GM19455 (cell line): ENCODE measurements at regions not wholly inside any gene's neighbourhood (a gene's known extent, or its start where the extent isn't known, plus 50 kb on each side); places are given as distances from the start of the nearest gene placed in this dataset.
"Not testable (repeated sequence)": the region's sequence is repeated elsewhere in the genome, so short reads cannot be mapped to it uniquely, and the experiment has no call there.

Experiments
- ATAC-seq: cut with Tn5 transposase; IDR thresholded peaks from one replicate; pipeline ENCODE4 v1.9.1; 2021; ENCODE audit not compliant: unreplicated experiment

DNA sequence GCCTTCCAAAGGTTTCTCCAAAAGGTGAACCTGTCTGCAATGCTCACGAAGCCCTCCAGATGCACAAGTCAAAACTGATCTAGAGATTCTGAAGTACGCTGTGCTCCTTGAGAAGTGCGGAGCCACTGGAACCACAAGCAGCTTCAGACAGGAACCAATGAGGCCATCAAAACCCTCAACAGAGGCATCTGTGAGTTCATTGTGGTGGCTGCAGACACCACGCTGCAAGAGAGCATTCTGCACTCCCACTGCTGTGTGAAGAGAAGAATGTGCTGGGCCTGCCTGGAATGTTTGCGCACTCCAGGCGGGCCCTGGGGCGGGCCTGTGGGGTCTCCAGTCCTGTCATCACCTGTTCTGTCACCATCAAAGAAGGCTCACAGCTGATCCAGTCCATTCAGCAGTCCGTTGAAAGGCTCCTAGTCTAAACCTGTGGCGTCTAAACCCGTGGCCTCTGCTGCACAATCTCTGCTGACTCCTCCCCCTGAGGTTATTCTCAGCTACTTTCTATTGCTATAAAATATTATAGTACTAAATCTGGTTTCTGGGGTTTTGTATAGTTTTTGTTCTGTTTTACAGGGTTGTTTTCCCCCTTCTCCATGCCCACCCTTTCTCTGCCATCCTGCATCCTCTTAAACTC is 111.6 kb downstream of the PPIAL4A start:
- not testable (repeated sequence) for ATAC-seq

DNA sequence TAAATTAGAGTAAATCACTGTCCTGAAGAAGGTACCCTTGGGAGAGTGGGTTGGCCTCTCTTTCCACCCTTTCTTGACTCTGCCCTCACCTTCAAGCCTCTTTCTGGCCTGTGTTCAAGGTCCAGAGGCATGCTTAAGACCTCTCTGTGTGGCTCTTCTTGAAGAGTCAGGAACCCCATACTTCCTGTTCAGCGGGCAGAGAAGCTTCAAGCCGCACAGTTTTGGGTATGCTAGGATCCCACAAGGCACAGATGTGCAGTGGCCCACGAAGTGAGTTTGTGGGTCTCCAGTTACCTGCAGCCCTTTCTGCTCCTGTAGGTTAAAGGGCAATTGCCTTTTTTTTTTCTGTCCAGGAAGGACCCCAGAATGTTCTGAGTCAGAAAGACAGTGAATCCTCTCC is 113.7 kb downstream of the PPIAL4A start:
- not testable (repeated sequence) for ATAC-seq

DNA sequence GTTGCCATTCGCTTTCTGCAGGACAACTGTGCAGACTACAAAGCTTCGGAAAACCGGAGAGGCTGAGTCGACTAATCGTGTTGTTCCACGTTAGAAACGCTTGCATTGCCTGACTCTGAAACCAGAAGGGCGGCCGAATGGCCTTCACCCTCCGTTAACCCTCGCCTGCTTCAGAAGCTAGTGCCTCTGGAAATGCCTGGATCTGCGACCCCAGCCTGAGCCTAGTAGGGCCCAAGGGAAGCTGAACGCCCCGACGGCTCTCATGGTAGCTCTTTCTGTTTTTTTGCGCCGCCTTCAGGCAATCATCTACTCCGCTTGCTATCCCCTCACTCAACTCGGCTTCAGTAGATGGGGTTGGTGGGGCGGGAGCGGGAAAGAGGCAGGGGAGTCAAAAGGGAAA is 117.3 kb downstream of the PPIAL4A start:
- ATAC-seq, result not testable (repeated sequence)

- not testable (repeated sequence) for ATAC-seq
Observed at GRCh38 chr1:121007755-121008154, 118.2 kb downstream of the PPIAL4A start.

DNA sequence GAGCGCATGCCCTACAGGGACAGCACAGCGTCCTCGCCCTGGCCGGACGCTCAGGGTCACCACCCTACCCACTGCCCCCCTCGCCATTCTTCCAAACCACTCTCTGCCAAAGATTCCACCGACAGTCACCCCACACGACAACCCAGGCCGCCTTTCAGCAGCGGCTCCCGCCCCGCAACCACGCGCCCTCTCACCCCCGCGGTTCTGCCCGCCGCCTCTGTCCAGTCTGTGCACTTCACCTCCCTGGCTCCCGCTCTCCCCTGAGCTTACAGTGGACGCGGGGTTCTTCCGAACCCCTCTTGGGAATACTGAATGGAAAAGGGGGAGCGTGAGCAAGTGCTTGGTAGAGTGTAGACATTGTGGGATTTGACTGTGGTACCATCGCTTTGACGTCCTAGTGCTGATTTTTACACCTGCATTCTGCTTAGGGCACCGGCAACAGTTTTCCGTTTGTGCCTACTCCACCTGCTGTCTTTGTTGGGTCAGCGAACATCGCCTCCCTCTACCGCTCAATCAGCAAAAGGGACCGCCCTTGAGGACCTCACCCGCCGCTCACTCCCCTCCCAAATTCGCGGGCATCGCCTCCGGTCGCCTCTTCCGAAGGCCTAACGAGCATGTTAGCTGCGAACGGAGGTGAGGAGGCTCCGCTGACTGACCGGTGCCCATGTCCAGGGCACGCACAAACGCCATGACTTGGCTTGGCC is 119.1 kb downstream of the PPIAL4A start:
- ATAC-seq, result not testable (repeated sequence)

DNA sequence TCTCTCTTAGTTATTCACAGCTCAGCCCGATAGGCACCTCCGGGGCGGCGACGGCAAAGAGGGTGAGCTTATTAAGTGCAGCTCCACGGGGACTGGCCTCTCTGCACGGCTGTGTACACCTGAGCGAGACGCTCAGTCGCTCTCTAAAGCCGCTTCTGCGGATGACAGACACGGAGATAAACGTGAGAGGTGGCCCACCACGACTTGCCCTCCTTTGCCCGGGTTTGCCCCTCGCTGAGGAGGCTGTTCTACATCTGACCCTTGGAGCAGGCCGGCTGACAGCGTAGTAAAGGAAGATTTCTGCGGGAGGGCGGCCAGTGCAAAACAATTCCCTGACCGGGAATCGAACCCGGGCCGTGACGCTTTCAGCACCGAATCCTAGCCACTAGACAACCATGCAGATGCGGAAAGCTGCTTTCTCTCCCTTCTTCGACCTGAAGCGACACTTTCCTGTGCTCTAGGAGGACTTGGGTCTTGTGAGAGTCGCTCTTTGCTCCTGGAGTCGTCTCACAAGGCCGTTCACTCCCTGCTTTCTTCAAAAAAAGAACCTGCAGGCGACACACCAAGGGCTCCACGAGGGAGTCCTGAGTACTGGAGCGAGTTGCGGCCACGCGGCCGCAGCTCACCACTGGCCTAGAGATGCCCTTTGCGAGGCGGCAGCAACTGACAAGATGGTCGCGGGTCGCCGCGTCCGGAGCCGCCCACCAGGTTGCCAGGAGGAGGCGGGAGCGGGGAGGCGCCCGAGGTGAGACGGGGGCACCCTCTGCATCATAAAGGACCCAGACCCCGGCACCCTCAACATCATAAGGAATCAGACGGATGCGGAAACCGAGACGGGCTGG is 119.9 kb downstream of the PPIAL4A start:
- not testable (repeated sequence) for ATAC-seq

DNA sequence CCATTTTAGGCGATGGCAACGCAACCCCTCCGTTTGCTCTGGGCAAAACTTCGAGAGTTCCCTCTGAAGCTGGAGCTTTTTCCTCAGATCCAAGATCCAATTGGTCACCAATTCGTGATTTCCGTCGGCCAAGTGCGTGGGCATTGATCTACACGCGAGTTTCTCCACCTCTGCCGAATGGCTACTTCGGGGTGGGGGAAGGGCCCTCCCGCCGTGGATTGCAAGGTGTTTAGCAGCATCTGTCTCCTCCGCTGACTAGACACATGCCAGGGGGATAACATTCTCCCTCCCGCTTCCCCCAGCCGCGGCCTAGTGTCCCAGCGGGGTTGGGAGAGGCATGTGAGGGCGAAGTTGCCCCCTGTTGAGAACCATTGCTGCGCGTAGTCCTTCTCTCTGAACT is 120.6 kb downstream of the PPIAL4A start:
- not testable (repeated sequence) for ATAC-seq

GRCh38 chr1:121013181-121013580 is 123.6 kb downstream of the PPIAL4A start:
- ATAC-seq, result not testable (repeated sequence)

GRCh38 chr1:121016182-121017028 is 126.8 kb downstream of the PPIAL4A start:
- not testable (repeated sequence) for ATAC-seq

DNA sequence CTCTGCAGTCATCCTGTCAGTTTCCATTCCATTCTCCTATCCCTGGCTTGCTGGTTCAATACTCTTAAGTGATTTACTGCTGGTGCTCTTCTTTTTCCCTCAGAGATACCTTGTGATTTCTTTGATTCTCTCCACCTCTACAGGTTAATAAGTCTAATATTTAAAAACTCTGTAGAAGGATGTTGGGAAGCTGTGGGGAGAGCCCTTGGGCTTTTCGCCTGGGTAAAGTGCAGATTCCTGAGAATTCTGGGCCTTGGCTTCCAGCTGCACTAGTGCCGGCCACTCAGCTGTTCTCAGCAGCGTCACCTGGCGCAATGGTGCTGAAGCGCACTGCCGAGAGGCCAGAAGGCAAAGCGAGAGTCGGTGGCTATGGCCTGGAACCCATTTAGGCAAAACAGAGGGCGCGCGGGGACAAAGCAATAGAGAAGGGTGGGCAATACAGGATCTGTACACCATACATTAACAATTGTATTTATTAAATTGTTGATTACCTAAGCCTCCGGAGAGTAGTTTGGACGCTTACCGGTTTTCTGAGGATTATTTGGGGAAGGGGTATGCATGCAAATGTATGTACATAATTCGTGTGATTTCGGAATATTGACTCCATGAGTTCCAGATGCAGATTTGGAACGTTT is 130.3 kb downstream of the PPIAL4A start:
- not testable (repeated sequence) for ATAC-seq

- not testable (repeated sequence) for ATAC-seq
Observed at GRCh38 chr1:121020350-121021236, 131.0 kb downstream of the PPIAL4A start.

DNA sequence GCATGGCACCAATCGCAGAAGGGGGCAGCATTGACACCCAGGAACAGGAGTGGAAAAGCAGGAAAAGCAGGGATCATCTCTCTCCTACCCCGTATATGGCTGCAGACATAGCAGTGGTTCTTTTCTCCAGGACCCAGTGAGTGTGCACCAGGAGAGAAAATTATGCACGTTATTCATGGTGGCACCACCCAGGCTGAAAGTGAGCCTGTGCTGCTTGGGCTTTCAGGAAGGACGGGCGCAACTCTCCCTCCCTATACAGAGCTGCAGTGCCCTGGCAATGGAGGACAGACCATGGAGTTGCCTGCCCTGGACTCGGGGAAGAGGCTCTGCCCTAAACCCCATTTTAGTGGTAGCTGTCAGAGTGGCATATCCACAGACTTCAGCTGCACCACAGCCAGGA is 132.1 kb downstream of the PPIAL4A start:
- not testable (repeated sequence) for ATAC-seq

DNA sequence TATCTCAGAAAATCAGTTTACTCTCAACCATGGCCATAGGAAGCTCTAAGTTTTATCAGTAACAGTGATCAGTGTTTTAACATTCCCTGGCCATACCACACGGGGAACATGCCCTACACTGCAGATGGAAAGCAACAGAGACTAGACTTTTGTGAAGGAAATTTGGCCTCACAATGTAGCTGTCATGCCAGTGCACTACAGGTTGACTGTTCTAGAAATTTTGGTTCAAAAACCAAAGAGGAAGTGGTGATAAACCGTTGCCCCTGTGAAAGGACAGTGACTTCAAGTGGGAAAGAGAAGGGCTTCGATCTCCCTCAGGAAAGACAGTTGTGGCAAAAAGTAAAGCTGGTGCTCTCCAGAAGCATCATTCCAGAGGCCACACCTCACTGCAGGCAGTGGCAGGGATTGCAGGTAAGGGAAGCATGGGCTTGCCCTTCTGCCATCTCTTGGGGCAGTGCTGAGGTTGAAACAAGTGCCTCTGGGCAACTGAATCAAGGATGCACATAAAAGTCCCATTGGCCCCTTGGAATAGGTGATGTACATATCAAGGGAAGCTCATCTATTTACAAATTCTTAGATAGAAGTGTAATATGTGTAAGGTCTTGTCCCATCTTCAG is 143.4 kb downstream of the PPIAL4A start:
- ATAC-seq, result not testable (repeated sequence)

DNA sequence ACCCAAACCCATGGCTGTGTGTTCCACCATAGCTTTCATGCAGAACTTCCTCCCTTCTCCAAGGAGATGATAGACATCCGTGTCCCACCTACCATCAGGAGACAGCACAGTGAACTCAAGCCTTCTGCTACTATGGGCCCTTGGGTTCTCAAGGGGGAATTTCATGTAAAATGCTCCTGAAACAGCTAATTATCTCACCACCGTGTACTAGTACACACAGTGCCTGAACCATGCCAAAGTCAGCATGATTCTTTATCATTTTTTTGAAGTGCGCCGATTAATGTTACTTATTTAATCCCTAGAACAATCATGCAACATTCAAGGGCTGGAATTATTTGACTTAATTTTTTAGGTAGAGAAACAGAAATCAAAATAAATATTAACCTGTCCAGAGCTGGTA is 147.2 kb downstream of the PPIAL4A start:
- ATAC-seq, result not testable (repeated sequence)

DNA sequence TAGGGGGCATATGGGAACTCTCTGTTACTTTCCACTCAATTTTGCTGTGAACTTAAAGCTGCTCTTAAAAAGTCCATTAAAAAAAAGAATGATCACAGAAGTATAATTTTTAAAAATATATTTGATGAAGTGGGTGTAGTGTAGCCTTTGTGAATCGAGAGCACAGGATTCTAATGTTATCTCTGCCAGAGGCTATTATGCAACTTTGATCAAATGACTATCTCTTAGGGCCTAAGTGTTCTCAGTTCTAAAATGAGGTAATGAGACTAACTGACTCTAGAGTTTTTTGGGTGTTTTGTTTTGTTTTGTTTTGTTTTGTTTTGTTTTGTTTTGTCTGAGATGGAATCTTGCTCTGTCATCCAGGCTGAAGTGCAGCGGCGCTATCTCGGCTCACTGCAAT is 143.2 kb downstream of the FAM72B start:
- ATAC-seq, result not testable (repeated sequence)

DNA sequence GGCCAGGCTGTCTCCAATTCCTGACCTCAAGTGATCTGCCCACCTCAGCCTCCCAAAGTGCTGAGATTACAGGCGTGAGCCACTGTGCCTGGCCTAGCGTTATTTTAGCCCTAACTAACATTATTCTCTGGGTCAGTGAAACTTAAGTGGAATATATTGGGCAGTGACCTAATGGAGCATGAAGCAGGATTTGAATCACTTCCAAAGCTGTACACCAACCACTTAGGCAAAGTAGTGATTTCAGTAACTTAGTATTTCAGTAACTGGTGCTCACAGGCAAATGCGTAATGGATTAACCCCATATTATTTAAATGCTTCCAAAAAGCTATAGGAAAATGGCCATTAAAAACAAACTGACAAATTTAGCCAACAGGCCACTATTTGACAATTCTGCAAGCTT is 142.6 kb downstream of the FAM72B start:
- ATAC-seq, result not testable (repeated sequence)

- not testable (repeated sequence) for ATAC-seq
Observed at GRCh38 chr1:121042882-121043281, 141.3 kb downstream of the FAM72B start.

GRCh38 chr1:121048293-121048752 is 135.8 kb downstream of the FAM72B start:
- ATAC-seq, result not testable (repeated sequence)
